GM19025 (cell line): ENCODE measurements at regions not wholly inside any gene's neighbourhood (a gene's known extent, or its start where the extent isn't known, plus 50 kb on each side); places are given as distances from the start of the nearest gene placed in this dataset.

Experiments
- ATAC-seq: cut with Tn5 transposase; IDR thresholded peaks from one replicate; pipeline ENCODE4 v1.9.1; 2021; ENCODE audit warnings: mild to moderate bottlenecking, low read depth, moderate library complexity; ENCODE audit not compliant: unreplicated experiment

DNA sequence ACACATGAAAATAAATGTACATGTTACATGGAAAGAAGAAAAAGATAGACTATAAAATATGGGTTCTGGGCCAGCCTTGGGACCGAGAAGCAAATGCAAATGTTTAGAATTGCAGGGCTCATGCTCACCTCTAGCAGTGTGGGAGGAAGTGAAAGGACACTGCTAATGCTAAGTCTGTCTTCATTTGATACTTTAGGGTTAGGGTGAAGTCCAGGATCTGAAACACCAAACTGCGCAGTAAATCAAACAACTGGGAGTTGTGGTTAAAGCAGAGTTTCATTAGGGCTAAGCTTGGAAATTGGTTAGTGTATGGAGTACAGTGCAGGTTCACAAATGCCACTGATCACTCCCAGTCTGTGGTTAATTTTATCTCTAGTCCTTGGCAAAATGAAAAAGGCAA lies 73.2 kb upstream of the PDK4 start:
- no peak for ATAC-seq

DNA sequence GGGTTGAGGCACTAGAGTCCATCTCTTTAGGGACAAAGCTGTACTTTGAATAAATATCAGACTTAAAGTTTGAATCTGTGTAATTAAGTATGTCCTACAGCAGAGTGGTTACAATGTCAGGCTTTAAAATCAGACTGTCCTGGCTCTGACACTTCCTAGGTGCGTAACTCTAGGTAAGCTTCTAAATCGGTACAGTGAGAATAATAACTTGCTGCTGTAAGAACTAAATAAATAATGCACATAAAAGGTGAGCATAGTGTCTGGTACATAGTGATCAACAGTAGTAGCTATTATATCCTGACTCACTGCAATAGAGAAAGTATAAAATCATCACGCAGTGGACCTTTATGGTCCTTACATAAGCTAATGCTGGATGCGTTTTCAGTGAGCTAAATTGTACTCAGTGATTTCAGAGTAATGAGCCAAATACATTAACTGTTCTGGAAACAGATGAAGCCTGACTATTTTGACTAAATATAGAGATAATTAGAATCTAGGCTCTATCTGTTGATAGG lies 72.2 kb upstream of the PDK4 start:
- ATAC-seq = no peak

DNA sequence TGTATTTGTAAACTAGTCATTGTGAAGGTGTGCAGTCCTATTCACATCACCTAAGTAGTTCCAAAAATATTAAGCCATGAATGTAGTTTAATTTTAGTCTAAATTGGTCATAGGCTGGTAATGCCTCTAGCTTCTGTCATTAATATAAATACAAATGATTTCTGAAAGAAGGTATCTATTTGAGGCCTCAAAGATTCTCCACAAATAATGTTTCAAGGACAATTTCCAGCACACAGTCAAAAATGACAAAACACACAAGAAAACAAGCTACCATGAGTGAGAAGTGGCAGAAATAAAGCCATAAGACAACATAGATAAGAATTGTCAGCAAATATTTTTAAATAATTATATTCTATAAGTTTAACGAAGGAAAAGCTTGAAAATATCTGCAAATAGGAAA lies 66.7 kb upstream of the PDK4 start:
- ATAC-seq = no peak

DNA sequence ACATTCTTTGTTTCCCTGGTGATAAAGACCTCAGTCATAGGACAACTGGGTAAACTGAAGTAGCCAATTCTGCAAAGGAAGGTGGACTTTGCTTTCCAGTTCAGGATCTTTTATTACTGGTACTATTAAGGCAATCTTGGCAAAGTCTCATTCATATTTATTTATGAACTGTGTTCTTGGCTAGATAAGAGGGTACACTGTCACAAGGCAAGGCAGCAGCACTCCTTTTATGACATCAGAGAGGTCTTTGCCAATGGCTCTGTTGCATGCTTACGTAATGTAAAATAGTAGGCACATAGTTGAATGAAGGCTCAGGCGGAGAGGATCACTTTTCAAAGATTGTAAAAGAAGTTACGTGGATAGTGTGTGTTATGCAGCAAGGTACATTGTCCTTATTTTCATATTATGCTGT lies 63.7 kb upstream of the PDK4 start:
- ATAC-seq = no peak

DNA sequence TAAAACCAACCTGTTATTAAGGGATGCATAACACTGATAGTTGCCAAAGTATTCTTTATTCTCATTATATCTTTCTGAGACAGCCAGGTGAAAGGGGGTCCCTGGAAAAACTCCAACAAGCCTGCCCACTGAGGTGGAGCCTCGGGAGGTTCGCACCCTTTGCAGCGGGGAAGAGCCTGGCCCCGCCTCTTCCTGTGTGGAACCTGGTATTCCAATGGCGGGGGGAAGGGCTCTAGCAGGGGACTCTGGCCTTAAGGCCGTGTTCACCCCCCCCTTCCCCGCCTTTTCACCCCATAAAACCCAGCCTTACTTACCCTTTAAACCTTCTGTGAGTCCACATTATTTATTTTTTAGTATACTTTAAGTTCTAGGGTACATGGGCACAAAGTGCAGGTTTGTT lies 62.4 kb upstream of the PDK4 start:
- ATAC-seq = no peak

DNA sequence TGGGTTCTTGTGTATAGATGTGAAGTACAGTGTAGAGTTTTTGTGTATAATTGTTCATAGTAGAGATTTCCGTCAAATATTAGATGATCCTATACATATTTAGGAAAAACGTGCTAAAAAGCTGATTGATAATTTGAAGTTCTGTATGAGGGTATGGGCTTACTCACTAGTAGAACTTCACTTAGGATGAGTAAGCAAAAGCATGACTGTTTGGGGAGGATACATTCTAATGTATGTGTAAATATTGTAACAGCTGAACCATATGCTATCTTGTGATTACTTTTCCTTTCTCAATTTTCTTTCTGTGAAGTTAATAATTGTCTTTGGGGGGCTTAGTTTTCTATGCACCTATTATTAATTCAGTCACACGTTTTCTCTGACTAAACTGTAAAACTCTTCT lies 53.2 kb upstream of the PDK4 start:
- no peak for ATAC-seq

DNA sequence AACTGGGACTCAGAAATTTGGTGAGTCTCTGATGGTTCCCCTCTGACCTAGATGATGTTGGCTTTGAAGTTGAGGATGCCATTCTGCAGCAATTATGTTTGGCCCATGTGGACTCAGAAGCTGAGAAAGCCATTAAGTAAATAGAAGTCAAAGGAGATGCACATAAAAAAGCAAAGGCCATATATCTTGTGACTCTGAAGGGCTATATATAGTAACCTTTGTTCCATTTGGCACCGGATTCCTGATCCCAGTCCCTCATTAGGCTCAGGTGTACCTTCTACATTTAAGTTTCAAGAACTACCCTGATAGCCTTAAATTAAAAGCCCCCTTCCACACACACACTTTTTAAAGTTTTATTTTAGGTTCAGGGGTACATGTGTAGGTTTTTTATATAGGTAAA lies 50.0 kb upstream of the PDK4 start:
- no peak for ATAC-seq
